OCI-LY7 (cell line): ENCODE measurements at regions not wholly inside any gene's neighbourhood (a gene's known extent, or its start where the extent isn't known, plus 50 kb on each side); places are given as distances from the start of the nearest gene placed in this dataset.
"Not testable (repeated sequence)": the region's sequence is repeated elsewhere in the genome, so short reads cannot be mapped to it uniquely, and the experiment has no call there.

Source experiments
- BruUV-seq: library from RNA; stranded (reverse); fragments of 400-500 nt; replicated peaks from 2 replicates; lab custom pipeline; 2021; lab: Mats Ljungman, UMichigan
- CTCF ChIA-PET: fragments of 300-600 bp; sonication (Branson Sonifier 250); formaldehyde crosslinking; loops from one replicate; lab custom pipeline; 2022; ENCODE audit warnings: antibody characterized with exemption; ENCODE audit not compliant: unreplicated experiment; lab: Charles Lee
- POLR2A ChIA-PET: fragments of 300-600 bp; sonication (Branson Sonifier 250); formaldehyde crosslinking; loops from one replicate; lab custom pipeline; 2022; ENCODE audit warnings: antibody characterized with exemption; lab: Charles Lee
- DNase-seq: peaks from one replicate; pipeline ENCODE4 v3.0.0-alpha.2; 2015; ENCODE audit warnings: low spot score
- H2AFZ ChIP-seq: fragments of 200-600 bp; sonication (generic), shearing (Covaris generic); 2 replicates; pipeline ENCODE4 v1.6.1; 2014; ENCODE audit warnings: mild to moderate bottlenecking, antibody characterized with exemption, low read length, moderate library complexity
- H3K27ac ChIP-seq: fragments of 200-600 bp; sonication (generic); 2 replicates; pipeline ENCODE4 v1.5.1; 2014; ENCODE audit warnings: mixed run types, low read depth, mild to moderate bottlenecking, moderate library complexity, low read length, inconsistent platforms; ENCODE audit not compliant: poor library complexity, severe bottlenecking
- H3K36me3 ChIP-seq: fragments of 200-600 bp; sonication (generic); 2 replicates; pipeline ENCODE4 v1.6.1; 2014; ENCODE audit warnings: mild to moderate bottlenecking, antibody characterized with exemption, low read length, moderate library complexity, mixed read lengths; ENCODE audit not compliant: insufficient read depth
- H3K4me1 ChIP-seq: fragments of 200-600 bp; sonication (generic); 2 replicates; pipeline ENCODE4 v1.5.1; 2014; ENCODE audit warnings: mild to moderate bottlenecking, low read length; ENCODE audit not compliant: insufficient read depth, poor library complexity, severe bottlenecking
- H3K4me2 ChIP-seq: fragments of 200-600 bp; sonication (generic); 2 replicates; pipeline ENCODE4 v1.6.1; 2014; ENCODE audit warnings: mild to moderate bottlenecking, low read length
- H3K4me3 ChIP-seq: fragments of 200-600 bp; sonication (generic); 2 replicates; pipeline ENCODE4 v1.5.1; 2014; ENCODE audit warnings: mild to moderate bottlenecking, low read depth, low read length; ENCODE audit not compliant: poor library complexity, severe bottlenecking
- H3K79me2 ChIP-seq: fragments of 200-600 bp; sonication (generic); 2 replicates; pipeline ENCODE4 v1.6.1; 2016; ENCODE audit warnings: low read depth, mild to moderate bottlenecking, low read length, moderate library complexity, mixed read lengths; ENCODE audit not compliant: insufficient read depth
- H3K9me2 ChIP-seq: fragments of 200-600 bp; sonication (generic); 2 replicates; pipeline ENCODE4 v1.6.1; 2016; ENCODE audit warnings: mild to moderate bottlenecking, low read length, mixed read lengths; ENCODE audit not compliant: insufficient read depth
- H3K9me3 ChIP-seq: fragments of 200-600 bp; sonication (generic); 2 replicates; pipeline ENCODE4 v1.6.1; 2014; ENCODE audit warnings: mild to moderate bottlenecking, mixed run types, low read length, mixed read lengths
- H4K20me1 ChIP-seq: fragments of 200-600 bp; sonication (generic); 2 replicates; pipeline ENCODE4 v1.6.1; 2014; ENCODE audit warnings: mild to moderate bottlenecking, antibody characterized with exemption, low read length, moderate library complexity, mixed read lengths; ENCODE audit not compliant: insufficient read depth
- EZH2phosphoT487 ChIP-seq: fragments of 200-600 bp; sonication (generic); IDR thresholded peaks from 2 replicates; pipeline ENCODE4 v1.6.1; 2018; ENCODE audit warnings: low read depth, borderline replicate concordance, mild to moderate bottlenecking, mixed run types, antibody characterized with exemption, low read length, moderate library complexity, mixed read lengths
- intact Hi-C: fragments of 100-400 bp; cut with micrococcal nuclease; formaldehyde crosslinking; loops from one replicate; pipeline ENCODE4 v1.10.0; 2022; ENCODE audit not compliant: unreplicated experiment
- TF ChIP-seq, protein P1 (sequence below): fragments of 200-600 bp; sonication (generic); conservative IDR thresholded peaks from 2 replicates; pipeline ENCODE4 v1.5.1; 2014; ENCODE audit warnings: mild to moderate bottlenecking, antibody characterized with exemption, low read length, moderate library complexity, mixed read lengths

DNA sequence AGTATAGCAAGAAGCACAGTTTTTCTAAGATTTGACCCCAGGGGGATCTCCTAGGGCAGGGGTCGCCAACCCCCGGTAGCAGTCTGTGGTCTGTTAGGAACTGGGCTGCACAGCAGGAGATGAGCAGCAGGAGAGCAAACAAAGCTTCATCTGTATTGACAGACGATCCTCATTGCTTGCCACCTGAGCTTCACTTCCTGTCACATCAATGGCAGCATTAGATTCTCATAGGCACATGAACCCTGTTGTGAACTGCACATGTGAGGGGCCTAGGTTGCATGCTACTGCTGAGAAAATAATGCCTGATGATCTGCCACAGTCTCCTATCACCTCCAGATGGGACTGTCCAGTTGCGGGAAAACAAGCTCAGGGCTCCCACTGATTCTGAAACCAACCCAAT is 136.2 kb downstream of the RGPD3 start:
- POLR2A ChIA-PET = interaction anchor here (1.0 kb wide), 1 partner anchor 9 kb away, joined by 3 read pairs; no protein-coding TSS in a partner anchor
- no peaks in the 10 kb centered on the region for H3K36me3 ChIP-seq
- CTCF ChIA-PET = interaction anchor here (0.5 kb wide), 1 partner anchor 249 kb away, joined by 3 read pairs; no protein-coding TSS in a partner anchor
- intact Hi-C loops = no loop called here
- BruUV-seq = no TSS peak
- no peaks in the 10 kb centered on the region for H3K79me2 ChIP-seq
- H3K4me1 ChIP-seq = no peaks in the 10 kb centered on the region
- no peak overlapping the region for H3K4me2 ChIP-seq
- no peaks in the 10 kb centered on the region for H4K20me1 ChIP-seq
- H3K4me3 ChIP-seq = no peak overlapping the region
- H3K9me3 ChIP-seq = no peaks in the 10 kb centered on the region
- no peak for DNase-seq
- no peaks in the 10 kb centered on the region for H3K9me2 ChIP-seq
- H2AFZ ChIP-seq = no peak overlapping the region
- no peak overlapping the region for H3K27ac ChIP-seq
- TF ChIP-seq, protein P1, sequence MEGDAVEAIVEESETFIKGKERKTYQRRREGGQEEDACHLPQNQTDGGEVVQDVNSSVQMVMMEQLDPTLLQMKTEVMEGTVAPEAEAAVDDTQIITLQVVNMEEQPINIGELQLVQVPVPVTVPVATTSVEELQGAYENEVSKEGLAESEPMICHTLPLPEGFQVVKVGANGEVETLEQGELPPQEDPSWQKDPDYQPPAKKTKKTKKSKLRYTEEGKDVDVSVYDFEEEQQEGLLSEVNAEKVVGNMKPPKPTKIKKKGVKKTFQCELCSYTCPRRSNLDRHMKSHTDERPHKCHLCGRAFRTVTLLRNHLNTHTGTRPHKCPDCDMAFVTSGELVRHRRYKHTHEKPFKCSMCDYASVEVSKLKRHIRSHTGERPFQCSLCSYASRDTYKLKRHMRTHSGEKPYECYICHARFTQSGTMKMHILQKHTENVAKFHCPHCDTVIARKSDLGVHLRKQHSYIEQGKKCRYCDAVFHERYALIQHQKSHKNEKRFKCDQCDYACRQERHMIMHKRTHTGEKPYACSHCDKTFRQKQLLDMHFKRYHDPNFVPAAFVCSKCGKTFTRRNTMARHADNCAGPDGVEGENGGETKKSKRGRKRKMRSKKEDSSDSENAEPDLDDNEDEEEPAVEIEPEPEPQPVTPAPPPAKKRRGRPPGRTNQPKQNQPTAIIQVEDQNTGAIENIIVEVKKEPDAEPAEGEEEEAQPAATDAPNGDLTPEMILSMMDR = no peak
- TF ChIP-seq EZH2phosphoT487 = no peak

DNA sequence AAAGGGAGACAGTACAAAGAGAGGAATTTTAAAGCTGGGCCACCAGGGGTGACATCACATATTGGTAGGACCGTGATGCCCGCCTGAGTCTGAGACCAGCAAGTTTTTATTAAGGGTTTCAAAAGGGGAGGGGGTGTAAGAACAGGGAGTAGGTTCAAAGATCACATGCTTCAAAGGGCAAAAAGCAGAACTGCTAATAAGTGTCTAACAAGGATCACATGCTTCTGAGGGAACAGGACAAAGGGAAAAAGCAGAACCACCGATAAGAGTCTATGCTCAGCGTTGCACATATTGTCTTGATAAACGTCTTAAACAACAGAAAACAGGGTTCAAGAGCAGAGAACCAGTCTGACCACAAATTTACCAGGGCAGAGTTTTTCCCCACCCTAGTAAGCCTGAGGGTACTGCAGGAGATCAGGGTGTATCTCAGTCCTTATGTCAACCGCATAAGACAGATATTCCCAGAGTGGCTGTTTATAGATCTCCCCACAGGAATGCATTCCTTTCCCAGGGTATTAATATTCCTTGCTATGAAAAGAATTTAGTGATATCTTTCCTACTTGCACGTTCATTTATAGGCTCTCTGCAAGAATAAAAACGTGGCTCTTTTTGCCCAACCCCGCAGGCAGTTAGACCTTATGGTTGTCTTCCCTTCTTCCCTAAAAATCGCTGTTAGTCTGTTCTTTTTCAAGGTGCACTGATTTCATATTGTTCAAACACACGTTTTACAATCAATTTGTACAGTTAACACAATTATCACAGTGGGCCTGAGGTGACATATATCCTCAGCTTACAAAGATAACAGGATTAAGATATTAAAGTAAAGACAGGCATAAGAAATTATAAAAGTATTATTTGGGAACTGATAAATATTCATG is 136.5 kb upstream of the UXS1 start:
- intact Hi-C loops, H3K36me3 ChIP-seq, POLR2A ChIA-PET, H3K27ac ChIP-seq, H2AFZ ChIP-seq, H3K4me3 ChIP-seq, DNase-seq, H3K9me2 ChIP-seq, BruUV-seq, H4K20me1 ChIP-seq, H3K9me3 ChIP-seq, H3K79me2 ChIP-seq, CTCF ChIA-PET, H3K4me1 ChIP-seq, H3K4me2 ChIP-seq: not testable (repeated sequence)

DNA sequence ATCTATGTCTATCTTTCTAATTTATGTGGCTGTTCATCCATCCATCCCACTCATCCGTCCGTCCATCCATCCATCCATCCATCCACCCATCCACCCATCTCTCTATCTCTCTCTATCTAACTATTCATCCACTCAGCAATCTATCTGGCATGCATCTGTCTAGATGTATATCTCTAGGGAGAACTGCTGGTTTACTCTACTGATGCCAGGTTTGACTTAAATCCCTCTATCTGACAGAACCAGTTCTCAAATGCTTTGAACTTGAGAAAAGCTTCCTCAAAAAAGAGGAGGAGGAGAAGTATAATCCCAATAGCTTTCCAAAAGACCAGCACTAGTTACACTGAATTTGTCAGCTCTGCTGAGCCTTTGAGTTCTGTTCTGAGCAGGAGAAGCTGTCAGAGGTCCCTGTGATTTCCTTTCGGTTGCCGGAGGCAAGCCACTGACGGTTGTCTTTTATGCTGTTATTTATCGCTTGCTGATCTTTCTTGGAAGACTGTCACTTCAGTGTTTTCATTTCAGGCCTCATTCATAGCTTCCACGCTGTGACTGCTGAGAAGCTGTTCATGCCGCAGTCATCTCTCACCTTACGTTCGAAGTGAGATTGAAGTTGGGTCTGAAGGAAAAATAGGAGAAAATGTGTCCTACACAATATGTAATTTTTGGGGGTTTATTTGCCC is 129.4 kb upstream of the UXS1 start:
- POLR2A ChIA-PET = interaction anchor here (1.2 kb wide), 1 partner anchor 39 kb away, joined by 3 read pairs; no protein-coding TSS in a partner anchor
- intact Hi-C loops = no loop called here
- no peak overlapping the region for H3K4me2 ChIP-seq
- H3K4me1 ChIP-seq = no peaks in the 10 kb centered on the region
- H3K36me3 ChIP-seq = no peaks in the 10 kb centered on the region
- CTCF ChIA-PET = no interaction called here
- BruUV-seq = no TSS peak
- no peaks in the 10 kb centered on the region for H3K9me3 ChIP-seq
- H2AFZ ChIP-seq = no peak overlapping the region
- no peaks in the 10 kb centered on the region for H4K20me1 ChIP-seq
- no peak overlapping the region for H3K27ac ChIP-seq
- DNase-seq = no peak
- TF ChIP-seq EZH2phosphoT487 = no peak
- TF ChIP-seq, protein P1 = no peak
- no peaks in the 10 kb centered on the region for H3K79me2 ChIP-seq
- H3K9me2 ChIP-seq = no peaks in the 10 kb centered on the region
- no peak overlapping the region for H3K4me3 ChIP-seq
